Neuron (in vitro differentiated cells): ENCODE measurements at regions not wholly inside any gene's neighbourhood (a gene's known extent, or its start where the extent isn't known, plus 50 kb on each side); places are given as distances from the start of the nearest gene placed in this dataset.

Experiments
- H2AFZ ChIP-seq: one replicate; pipeline ENCODE4 v1.6.1; 2013; ENCODE audit warnings: low read depth, mild to moderate bottlenecking, inconsistent platforms, low read length, moderate library complexity
- H3K27me3 ChIP-seq: one replicate; pipeline ENCODE4 v1.6.1; 2013; ENCODE audit warnings: low read length; ENCODE audit not compliant: insufficient read depth
- H3K36me3 ChIP-seq: one replicate; pipeline ENCODE4 v1.6.1; 2013; ENCODE audit warnings: low read length; ENCODE audit not compliant: insufficient read depth
- H3K4me1 ChIP-seq: one replicate; pipeline ENCODE4 v1.6.1; 2013; ENCODE audit warnings: low read length; ENCODE audit not compliant: insufficient read depth
- H3K4me3 ChIP-seq: 2 replicates; pipeline ENCODE4 v1.5.1; 2013; ENCODE audit warnings: mild to moderate bottlenecking, low read length, moderate library complexity
- H3K9me3 ChIP-seq: one replicate; pipeline ENCODE4 v1.6.1; 2013; ENCODE audit warnings: low read length

DNA sequence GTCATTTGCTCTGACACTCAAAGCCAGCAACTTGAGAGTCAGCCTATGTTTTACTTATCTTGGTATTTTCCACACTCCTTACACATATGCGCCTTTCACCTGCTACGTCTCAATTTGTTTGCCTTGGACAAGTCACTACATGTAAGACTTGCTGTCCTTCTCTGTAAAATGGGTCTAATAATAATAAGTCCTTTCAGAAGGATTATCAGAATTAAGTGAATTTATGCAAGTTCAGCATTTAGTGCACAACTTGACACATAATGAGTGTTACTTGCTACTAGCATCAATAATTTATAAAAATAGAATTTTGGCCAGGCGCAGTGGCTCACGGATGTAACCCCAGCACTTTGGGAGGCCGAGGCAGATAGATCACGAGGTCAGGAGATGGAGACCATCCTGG, 71.1 kb upstream of the UBL3 start:
- peaks cover 13% of the 10 kb centered on the region for H3K4me1 ChIP-seq
- H2AFZ ChIP-seq, result no peak overlapping the region
- no peak overlapping the region for H3K4me3 ChIP-seq
- no peaks in the 10 kb centered on the region for H3K36me3 ChIP-seq
- no peaks in the 10 kb centered on the region for H3K27me3 ChIP-seq
- H3K9me3 ChIP-seq, result no peaks in the 10 kb centered on the region

DNA sequence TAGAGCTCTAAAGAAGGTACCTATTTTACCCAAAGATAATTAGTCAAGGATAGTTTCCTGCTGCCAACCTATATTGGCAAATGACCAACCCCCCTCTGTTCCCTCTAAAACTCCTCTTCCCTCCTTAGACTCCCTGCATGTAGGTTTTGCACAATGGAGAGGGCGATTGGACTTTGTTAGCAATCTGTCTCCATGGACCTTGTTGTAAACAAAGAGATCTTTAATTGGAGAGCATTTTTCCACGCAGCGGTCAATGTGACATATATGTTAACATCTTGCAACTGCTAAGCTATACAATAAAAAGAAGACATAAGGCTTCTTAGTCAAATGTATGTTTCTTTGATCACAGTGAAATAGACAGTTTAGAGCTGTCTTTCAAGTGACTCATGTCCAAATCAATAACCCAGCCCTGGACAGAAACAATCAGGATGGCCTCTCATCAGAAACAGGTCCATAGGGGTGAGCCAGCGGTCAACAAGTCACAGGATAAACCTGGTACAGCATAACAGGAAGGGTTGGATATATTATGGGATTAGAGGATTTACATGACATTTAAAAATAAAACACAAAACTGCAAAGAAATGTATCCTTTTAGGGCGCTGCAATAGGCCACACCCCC, 69.7 kb upstream of the UBL3 start:
- Histone ChIP-seq H2AFZ (no peak overlapping the region), H3K27me3 (no peaks in the 10 kb centered on the region), H3K4me1 (peaks cover 13% of the 10 kb centered on the region), H3K4me3 (no peak overlapping the region), H3K36me3 (no peaks in the 10 kb centered on the region), H3K9me3 (no peaks in the 10 kb centered on the region)

DNA sequence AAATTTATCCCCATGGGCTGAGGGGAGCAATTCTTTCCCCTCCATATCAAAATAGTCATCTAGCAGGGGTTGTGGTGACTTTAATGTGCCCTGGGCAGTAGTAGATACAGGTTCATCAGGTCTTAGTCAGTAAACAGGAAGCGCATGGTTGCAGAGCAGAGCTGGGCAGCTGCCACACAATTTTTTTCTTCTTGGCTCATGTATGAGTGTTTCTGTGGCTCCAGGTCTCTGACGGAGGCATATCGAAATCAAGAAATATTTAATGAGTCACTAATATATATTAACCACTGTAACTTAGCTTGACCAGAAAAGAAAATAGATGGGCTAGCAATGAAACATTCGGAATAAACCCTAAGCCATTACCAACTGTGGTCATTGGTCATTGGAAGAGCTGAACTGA, 68.4 kb upstream of the UBL3 start:
- Histone ChIP-seq H3K9me3 (no peaks in the 10 kb centered on the region), H3K27me3 (no peaks in the 10 kb centered on the region), H2AFZ (no peak overlapping the region), H3K36me3 (no peaks in the 10 kb centered on the region), H3K4me3 (no peak overlapping the region), H3K4me1 (peaks cover 13% of the 10 kb centered on the region)

GRCh38 chr13:29917650-29918049, 67.2 kb upstream of the UBL3 start:
- Histone ChIP-seq H3K4me3 (no peak overlapping the region), H3K27me3 (no peaks in the 10 kb centered on the region), H2AFZ (no peak overlapping the region), H3K4me1 (peaks cover 13% of the 10 kb centered on the region), H3K9me3 (no peaks in the 10 kb centered on the region), H3K36me3 (no peaks in the 10 kb centered on the region)

DNA sequence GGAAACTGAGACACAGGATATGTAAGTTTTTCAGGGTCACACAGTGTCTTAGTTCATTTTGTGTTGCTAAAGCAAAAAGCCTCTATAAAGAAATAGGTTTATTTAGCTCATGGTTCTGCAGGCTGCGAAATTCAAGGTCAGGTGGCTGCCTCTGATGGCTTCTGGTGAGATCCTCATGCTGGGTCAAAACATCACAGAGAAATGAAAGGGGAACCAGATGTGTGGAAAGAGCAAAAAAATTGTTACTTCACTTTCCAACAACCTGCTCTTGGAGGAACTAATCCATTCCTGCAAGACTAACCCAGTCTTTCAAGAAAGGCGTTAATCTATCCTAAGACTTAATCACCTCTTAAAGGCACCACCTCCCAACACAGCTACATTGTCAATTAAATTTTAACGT, 64.2 kb upstream of the UBL3 start:
- Histone ChIP-seq H3K9me3 (no peaks in the 10 kb centered on the region), H3K4me3 (no peak overlapping the region), H3K4me1 (peaks cover 28% of the 10 kb centered on the region), H3K27me3 (no peaks in the 10 kb centered on the region), H2AFZ (no peak overlapping the region), H3K36me3 (no peaks in the 10 kb centered on the region)

GRCh38 chr13:29911781-29912418, 61.5 kb upstream of the UBL3 start:
- Histone ChIP-seq H3K4me3 (no peak overlapping the region), H2AFZ (no peak overlapping the region), H3K4me1 (peaks cover 19% of the 10 kb centered on the region), H3K9me3 (no peaks in the 10 kb centered on the region), H3K36me3 (no peaks in the 10 kb centered on the region), H3K27me3 (no peaks in the 10 kb centered on the region)

DNA sequence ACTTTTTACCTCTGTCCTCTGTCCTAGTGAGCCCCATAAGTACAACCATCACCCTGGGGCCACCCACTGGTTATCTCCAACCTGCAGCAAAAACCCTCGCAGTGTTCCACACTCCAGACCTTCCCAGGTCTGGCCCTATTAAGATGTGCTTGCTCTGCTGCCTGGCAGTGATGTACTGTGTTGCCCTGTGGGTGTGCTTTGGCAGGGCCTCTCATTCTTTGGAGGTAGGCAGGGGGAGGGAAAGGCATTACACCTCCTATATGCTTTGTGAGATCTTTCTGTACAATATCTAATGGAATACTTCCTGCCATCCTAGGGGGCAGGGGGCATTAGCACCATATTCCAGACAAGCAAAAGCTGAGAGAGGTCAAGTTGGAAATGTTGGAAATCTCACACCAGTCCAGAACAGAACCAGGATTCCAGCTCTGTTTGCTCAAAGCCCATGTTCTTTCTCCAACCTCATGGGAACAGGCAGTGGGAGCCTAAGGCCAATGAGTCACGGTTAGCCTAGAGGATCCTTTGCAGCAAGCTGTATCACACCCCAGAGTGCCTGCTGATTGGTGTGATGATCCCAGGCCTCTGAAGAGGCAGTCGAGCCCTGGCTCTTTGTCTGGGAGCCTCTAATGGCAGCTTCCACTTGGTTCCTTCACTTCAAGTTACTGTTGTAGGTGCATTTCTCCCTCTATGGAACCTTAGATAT, 59.7 kb upstream of the UBL3 start:
- Histone ChIP-seq H3K4me1 (peaks cover 19% of the 10 kb centered on the region), H3K4me3 (no peak overlapping the region), H3K36me3 (no peaks in the 10 kb centered on the region), H3K9me3 (no peaks in the 10 kb centered on the region), H2AFZ (no peak overlapping the region), H3K27me3 (no peaks in the 10 kb centered on the region)

GRCh38 chr13:29909081-29909730, 58.8 kb upstream of the UBL3 start:
- no peaks in the 10 kb centered on the region for H3K27me3 ChIP-seq
- no peaks in the 10 kb centered on the region for H3K36me3 ChIP-seq
- H2AFZ ChIP-seq, result no peak overlapping the region
- H3K4me1 ChIP-seq, result peaks cover 19% of the 10 kb centered on the region
- H3K9me3 ChIP-seq, result no peaks in the 10 kb centered on the region
- no peak overlapping the region for H3K4me3 ChIP-seq

DNA sequence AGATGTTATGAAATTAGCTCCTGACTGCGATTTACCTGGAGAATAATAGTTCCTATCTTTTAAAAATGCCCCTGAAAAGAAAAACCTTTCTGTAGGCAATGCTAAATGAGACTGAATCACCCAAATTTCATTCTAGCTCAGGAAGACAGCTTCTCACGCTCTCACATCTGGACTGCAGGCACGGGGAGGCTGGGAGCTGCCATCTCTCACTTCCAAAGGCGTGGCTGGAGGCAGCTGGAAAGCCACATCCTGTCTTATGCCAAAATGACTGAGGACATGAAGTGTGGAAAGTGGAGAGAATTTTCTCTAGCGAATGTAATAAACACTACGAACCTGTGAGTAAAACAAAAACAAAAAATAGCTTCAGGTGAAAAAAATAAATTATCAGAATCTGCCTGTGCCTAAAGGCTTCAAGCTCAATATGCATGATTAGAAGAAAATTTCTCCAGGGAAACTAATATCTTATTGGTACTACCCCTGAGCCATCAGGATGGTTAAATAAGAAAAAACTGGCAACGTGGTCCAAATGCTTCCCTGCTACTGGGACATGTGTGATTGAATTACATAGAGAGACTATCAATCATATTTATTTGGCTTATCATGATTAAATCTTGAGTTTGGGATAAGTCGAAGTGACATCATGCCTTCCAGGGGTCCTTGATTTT, 58.1 kb upstream of the UBL3 start:
- Histone ChIP-seq H3K4me3 (no peak overlapping the region), H3K4me1 (peaks cover 19% of the 10 kb centered on the region), H3K36me3 (no peaks in the 10 kb centered on the region), H2AFZ (no peak overlapping the region), H3K27me3 (no peaks in the 10 kb centered on the region), H3K9me3 (no peaks in the 10 kb centered on the region)

DNA sequence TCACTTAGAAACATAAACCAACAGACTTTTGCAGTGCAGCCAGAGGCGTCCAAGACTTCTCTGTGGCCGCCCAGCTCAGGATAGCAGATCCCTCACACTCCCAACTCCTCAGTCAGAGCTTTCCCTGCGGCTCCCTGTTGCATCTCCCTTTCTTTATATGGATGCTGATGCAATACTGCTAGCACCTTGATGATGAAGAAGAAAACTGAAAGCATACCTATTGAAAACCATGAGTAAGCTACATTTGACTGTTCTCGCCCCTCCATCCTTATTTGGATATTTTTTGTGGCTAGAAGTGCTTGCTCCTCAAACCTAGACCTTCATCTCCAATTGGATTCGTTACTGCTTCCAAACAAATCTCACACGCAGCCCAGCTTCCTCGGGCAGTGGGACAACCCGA, 57.3 kb upstream of the UBL3 start:
- H3K9me3 ChIP-seq, result no peaks in the 10 kb centered on the region
- H3K36me3 ChIP-seq, result no peaks in the 10 kb centered on the region
- H3K4me3 ChIP-seq, result no peak overlapping the region
- no peaks in the 10 kb centered on the region for H3K27me3 ChIP-seq
- H2AFZ ChIP-seq, result no peak overlapping the region
- H3K4me1 ChIP-seq, result peaks cover 19% of the 10 kb centered on the region

DNA sequence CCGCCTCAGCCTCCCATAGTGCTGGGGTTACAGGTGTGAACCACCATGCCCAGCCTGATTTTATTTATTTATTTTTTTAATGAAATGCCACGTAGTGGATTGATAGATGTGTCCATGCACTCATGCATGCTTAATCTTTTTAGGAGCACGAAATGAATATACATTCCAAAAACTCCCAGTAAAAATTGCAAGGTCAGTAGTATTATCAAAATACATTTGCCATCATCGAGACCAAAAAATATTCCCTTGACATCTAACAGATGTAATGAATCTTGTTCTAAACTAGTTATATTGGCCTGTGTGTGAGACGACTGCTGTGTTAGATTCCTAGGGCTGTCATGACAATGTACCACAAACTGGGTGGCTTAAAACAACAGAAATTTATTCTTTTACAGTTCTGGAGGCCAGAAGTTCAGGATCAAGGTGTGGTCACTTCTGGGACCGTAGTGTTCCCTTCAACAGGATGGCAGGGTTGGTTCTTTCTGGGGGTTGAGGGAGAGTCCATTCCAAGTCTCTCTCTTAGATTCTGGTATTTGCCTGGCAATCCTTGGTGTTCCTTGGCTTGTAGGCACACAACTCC, 56.1 kb upstream of the UBL3 start:
- H3K9me3 ChIP-seq, result no peaks in the 10 kb centered on the region
- no peak overlapping the region for H3K4me3 ChIP-seq
- H2AFZ ChIP-seq, result no peak overlapping the region
- H3K27me3 ChIP-seq, result no peaks in the 10 kb centered on the region
- H3K36me3 ChIP-seq, result no peaks in the 10 kb centered on the region
- peaks cover 14% of the 10 kb centered on the region for H3K4me1 ChIP-seq

GRCh38 chr13:29905845-29906244, 55.4 kb upstream of the UBL3 start:
- Histone ChIP-seq H2AFZ (no peak overlapping the region), H3K27me3 (no peaks in the 10 kb centered on the region), H3K4me1 (peaks cover 7% of the 10 kb centered on the region), H3K36me3 (no peaks in the 10 kb centered on the region), H3K4me3 (no peak overlapping the region), H3K9me3 (no peaks in the 10 kb centered on the region)
